CD4-positive, alpha-beta T cell treated with Interleukin-17A for 1 hour (primary cell): ENCODE measurements at regions not wholly inside any gene's neighbourhood (a gene's known extent, or its start where the extent isn't known, plus 50 kb on each side); places are given as distances from the start of the nearest gene placed in this dataset.

Source experiments
- DNase-seq: peaks from one replicate; pipeline ENCODE4 v3.0.0-alpha.2; 2020

- DNase-seq, result no peak
Measured at GRCh38 chr5:39863926-39864552, 439.3 kb upstream of the DAB2 start.

- no peak for DNase-seq
Measured at GRCh38 chr5:39857041-39857440, 432.3 kb upstream of the DAB2 start.

DNA sequence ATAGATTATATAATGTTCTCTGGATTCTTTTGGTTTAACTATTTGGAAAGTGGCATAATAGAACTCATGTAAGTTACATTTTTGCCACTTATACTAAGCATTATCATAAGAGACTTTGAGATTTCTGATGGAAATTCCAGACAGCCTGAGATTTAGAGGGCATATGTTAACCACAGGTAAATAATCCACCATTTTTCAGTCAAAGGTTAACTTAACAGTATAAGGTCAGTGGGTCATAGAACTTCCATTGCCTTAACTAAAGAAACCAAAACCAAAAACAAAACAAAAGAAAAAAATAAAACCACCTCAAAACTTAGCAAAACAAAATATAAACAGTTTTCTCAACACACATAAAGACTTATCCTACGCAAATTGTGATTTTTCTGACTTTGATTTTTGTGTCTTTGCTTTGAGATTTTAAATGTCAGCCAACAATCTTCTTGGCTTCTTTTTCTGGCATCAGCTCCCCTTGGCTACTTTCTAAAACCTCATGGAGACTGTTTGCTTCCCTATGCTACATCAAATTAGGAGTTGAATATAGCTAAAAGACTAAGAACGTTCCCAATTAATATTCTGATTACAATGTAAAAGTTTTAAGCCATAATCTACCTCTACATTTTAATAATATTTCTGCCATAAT lies 430.1 kb upstream of the DAB2 start:
- no peak for DNase-seq

- no peak for DNase-seq
Measured at GRCh38 chr5:39850291-39850690, 425.5 kb upstream of the DAB2 start.

- no peak for DNase-seq
Measured at GRCh38 chr5:39846144-39846543, 421.4 kb upstream of the DAB2 start.

- no peak for DNase-seq
Measured at GRCh38 chr5:39843767-39844166, 419.0 kb upstream of the DAB2 start.

DNA sequence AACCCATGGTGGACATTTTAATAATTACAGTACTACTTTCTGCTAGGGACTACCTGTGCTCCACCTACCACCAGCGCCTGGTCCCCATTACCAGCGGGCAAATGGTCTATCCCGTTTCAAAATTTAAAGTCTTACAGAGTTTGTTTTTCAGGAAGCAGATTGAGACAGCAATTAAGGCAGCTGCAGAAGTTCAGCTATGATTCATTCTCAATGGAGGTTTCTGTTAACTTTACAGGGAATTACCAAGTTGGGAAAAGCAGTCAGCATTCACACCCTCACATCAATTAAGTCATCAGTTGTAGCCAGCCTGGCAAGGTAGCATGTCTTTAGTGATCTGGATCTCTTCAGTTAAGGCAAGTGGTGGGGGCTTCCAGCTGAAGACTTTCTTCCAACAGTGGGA lies 410.6 kb upstream of the DAB2 start:
- no peak for DNase-seq

GRCh38 chr5:39829441-39829840 lies 404.7 kb upstream of the DAB2 start:
- no peak for DNase-seq

GRCh38 chr5:39826051-39826450 lies 401.3 kb upstream of the DAB2 start:
- DNase-seq, result no peak

DNA sequence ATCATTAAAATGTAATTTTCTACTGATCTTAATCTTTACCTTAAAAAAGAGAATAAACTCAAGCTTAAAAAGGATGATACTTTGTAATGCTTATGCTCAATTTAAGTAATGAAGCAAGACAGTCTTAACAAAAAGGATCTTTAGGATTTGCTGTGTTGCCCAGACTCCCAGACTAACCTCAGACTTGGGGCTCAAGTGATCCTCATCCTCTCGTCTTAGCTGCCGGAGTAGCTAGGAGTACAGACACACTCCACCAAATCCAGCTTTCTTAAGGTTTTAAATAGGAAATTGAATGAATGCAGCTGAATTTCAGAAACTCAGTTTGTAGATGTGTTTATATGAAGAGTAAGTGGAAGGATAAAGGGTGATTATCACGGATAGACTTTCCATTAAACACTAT lies 400.5 kb upstream of the DAB2 start:
- DNase-seq, result no peak

GRCh38 chr5:39822020-39822419 lies 397.2 kb upstream of the DAB2 start:
- DNase-seq, result no peak

GRCh38 chr5:39816866-39817265 lies 392.1 kb upstream of the DAB2 start:
- DNase-seq, result no peak

DNA sequence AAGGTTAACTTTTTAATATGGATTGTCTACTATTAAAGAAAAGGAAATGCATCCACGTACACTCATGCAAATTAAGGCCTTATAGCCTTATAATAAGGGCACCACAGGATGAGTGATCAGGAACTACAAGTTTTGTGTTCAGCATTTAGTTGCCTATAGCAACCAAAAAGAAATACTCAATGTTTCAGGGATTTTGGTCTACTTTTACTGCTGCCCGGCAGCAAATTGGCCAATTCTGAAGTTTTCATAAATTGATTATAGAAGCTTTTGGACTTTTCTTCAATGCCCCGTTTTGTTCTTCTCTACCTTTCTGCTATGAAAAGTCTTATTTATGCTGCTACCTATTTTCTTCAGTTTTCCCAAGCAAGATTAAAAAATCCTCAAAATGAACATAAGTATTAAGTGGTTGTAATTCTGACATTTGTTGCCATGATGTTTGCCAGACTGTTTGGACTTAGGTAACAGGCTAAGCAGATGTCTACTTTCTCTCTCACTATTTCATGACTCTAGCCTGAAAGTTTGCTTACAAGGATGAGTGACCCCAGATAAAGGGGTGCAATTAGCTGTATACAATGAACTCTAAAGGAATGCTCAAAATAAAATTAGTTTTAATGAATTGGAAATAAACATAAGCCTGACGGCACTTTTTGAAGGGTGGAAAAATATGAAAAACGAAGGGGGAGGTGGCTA lies 391.5 kb upstream of the DAB2 start:
- DNase-seq, result no peak

GRCh38 chr5:39815711-39816110 lies 390.9 kb upstream of the DAB2 start:
- no peak for DNase-seq

GRCh38 chr5:39811381-39811780 lies 386.6 kb upstream of the DAB2 start:
- DNase-seq, result no peak

DNA sequence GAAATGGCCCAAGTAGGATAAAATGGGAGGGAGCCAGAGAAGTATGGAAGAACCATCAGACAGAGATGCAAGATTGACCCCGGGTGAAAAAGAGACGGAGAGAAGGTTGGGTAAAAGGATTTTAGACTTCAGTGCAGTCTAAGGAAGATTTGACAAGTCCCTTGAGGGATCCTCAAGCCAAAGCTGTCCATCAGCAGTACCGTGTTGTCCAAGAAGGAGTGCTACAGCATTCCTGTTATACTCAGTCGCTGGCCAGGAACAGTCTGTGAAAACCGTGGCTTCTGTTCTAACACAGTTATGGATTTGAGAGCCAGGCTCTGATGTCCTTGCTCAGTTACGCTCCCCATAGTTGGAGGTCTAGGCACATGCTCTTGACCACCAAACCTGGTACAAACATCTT lies 383.9 kb upstream of the DAB2 start:
- DNase-seq, result no peak

GRCh38 chr5:39801306-39801705 lies 376.5 kb upstream of the DAB2 start:
- no peak for DNase-seq

GRCh38 chr5:39800042-39800601 lies 375.3 kb upstream of the DAB2 start:
- DNase-seq, result no peak

DNA sequence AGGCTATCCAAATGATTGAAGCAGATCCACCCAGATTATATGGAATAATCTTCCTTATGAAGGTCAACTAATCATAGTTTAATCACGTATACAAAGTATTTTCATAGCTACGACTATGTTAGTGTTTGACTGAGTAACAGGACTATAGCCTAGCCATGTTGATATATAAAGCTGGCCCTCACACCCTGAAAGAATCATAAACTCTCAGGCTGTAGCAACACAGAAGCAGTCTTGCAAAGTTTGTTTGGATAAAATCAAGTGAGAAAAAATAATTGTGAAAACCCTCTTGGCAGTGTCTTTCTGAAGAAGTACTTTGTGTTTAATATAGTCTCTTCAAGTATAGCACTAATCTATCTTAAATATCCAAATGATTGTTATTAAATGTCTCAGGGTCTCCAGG lies 374.5 kb upstream of the DAB2 start:
- no peak for DNase-seq

GRCh38 chr5:39794513-39795210 lies 369.9 kb upstream of the DAB2 start:
- DNase-seq, result no peak

DNA sequence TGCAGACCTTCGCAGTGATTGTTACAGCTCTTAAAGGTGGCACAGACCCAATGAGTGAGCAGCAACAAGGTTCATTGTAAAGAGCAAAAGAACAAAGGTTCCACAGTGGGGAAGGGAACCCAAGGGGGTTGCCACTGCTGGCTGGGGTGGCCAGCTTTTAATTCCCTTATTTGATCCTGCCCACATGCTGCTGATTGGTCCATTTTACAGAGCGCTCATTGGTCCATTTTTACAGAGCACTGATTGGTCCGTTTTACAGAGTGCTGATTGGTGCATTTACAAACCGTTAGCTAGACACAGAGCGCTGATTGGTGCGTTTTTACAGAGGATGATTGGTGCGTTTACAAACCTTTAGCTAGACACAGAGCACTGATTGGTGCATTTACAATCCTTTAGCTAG lies 360.6 kb upstream of the DAB2 start:
- DNase-seq, result no peak

GRCh38 chr5:39783756-39784421 lies 359.1 kb upstream of the DAB2 start:
- DNase-seq, result no peak

DNA sequence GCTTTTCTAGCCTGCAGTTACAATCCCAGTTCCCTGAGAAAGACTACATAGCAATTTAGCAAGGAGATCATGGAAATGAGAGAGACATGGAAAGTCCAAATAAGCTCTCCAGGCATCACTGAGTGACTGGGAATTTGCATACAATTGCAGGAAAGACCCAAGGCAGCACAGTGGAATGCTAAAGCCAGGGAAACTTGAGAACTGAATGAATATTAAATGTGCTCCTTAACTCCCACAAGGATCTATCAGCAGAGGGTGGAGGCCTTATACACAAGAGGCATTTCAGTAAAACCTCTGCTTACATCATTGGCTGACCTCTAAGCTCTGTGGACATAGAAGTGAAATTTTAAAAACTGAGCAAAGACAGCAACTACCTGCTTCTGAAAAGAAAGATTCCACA lies 355.6 kb upstream of the DAB2 start:
- DNase-seq, result no peak
